SK-N-SH treated with all-trans-retinoic acid at 6 μM for 48 hours (cell line): ENCODE measurements at regions not wholly inside any gene's neighbourhood (a gene's known extent, or its start where the extent isn't known, plus 50 kb on each side); places are given as distances from the start of the nearest gene placed in this dataset.

Experiments
- ATAC-seq: fragments of 200-7000 bp; cut with Tn5 transposase; 3 replicates; pipeline ENCODE4 v1.9.1; 2020; ENCODE audit warnings: mild to moderate bottlenecking, moderate library complexity
- ARNTL ChIP-seq: fragments of 450-650 bp; formaldehyde crosslinking; IDR thresholded peaks from 2 replicates; pipeline ENCODE4 v1.5.0; 2020; ENCODE audit warnings: low read depth, mild to moderate bottlenecking, moderate library complexity, borderline replicate concordance
- BACH2 ChIP-seq: fragments of 250-450 bp; sonication (Bioruptor Pico); IDR thresholded peaks from 2 replicates; pipeline ENCODE4 v1.9.0; 2021; ENCODE audit warnings: mild to moderate bottlenecking, borderline replicate concordance
- ISL1 ChIP-seq: fragments of 250-450 bp; sonication (Bioruptor Pico); IDR thresholded peaks from 2 replicates; pipeline ENCODE4 v2.1.2; 2022; ENCODE audit warnings: mild to moderate bottlenecking, moderate library complexity
- OSR1 ChIP-seq: fragments of 250-450 bp; sonication (Bioruptor Pico); IDR thresholded peaks from 2 replicates; pipeline ENCODE4 v1.8.0; 2022; ENCODE audit warnings: moderate library complexity, mild to moderate bottlenecking, inconsistent platforms
- RARB ChIP-seq: fragments of 250-450 bp; sonication (Bioruptor Pico); IDR thresholded peaks from 2 replicates; pipeline ENCODE4 v1.8.0; 2021; ENCODE audit warnings: mild to moderate bottlenecking, moderate library complexity
- SNAI2 ChIP-seq: fragments of 250-450 bp; sonication (Bioruptor Pico); IDR thresholded peaks from 2 replicates; pipeline ENCODE4 v1.5.0; 2020; ENCODE audit warnings: mild to moderate bottlenecking, moderate library complexity
- TCF4 ChIP-seq: fragments of 250-450 bp; sonication (Bioruptor Pico); IDR thresholded peaks from 2 replicates; pipeline ENCODE4 v1.8.0; 2021; ENCODE audit warnings: mild to moderate bottlenecking, moderate library complexity, borderline replicate concordance
- TOX ChIP-seq: fragments of 250-450 bp; sonication (Bioruptor Pico); IDR thresholded peaks from 2 replicates; pipeline ENCODE4 v1.8.0; 2021; ENCODE audit warnings: mild to moderate bottlenecking, moderate library complexity, borderline replicate concordance
- ZC3H10 ChIP-seq: fragments of 250-450 bp; sonication (Bioruptor Pico); IDR thresholded peaks from 2 replicates; pipeline ENCODE4 v1.5.1; 2021; ENCODE audit warnings: mild to moderate bottlenecking, moderate library complexity
- ZFP3 ChIP-seq: fragments of 250-450 bp; sonication (Bioruptor Pico); IDR thresholded peaks from 2 replicates; pipeline ENCODE4 v1.5.0; 2020; ENCODE audit warnings: mild to moderate bottlenecking, moderate library complexity
- ZFP30 ChIP-seq: fragments of 450-650 bp; formaldehyde crosslinking; IDR thresholded peaks from 2 replicates; pipeline ENCODE4 v1.5.0; 2022; ENCODE audit warnings: mild to moderate bottlenecking, moderate library complexity
- ZNF565 ChIP-seq: fragments of 450-650 bp; formaldehyde crosslinking; conservative IDR thresholded peaks from 2 replicates; pipeline ENCODE4 v1.5.0; 2020; ENCODE audit warnings: low read depth, mild to moderate bottlenecking, moderate library complexity
- ZNF8 ChIP-seq: fragments of 450-650 bp; formaldehyde crosslinking; IDR thresholded peaks from 2 replicates; pipeline ENCODE4 v1.5.0; 2020; ENCODE audit warnings: mild to moderate bottlenecking, moderate library complexity
- TF ChIP-seq, protein P1 (sequence below): fragments of 250-450 bp; sonication (Bioruptor Pico); IDR thresholded peaks from 2 replicates; pipeline ENCODE4 v1.5.0; 2020; ENCODE audit warnings: mild to moderate bottlenecking, moderate library complexity
- TF ChIP-seq, protein P2 (sequence below): fragments of 250-450 bp; sonication (Bioruptor Pico); IDR thresholded peaks from 2 replicates; pipeline ENCODE4 v1.8.0; 2020; ENCODE audit warnings: mild to moderate bottlenecking, moderate library complexity, borderline replicate concordance
- TF ChIP-seq, protein P3 (sequence below): fragments of 250-450 bp; sonication (Bioruptor Pico); IDR thresholded peaks from 2 replicates; pipeline ENCODE4 v1.5.1; 2021; ENCODE audit warnings: mild to moderate bottlenecking, moderate library complexity
- TF ChIP-seq, protein P4 (sequence below): fragments of 250-450 bp; sonication (Bioruptor Pico); IDR thresholded peaks from 2 replicates; pipeline ENCODE4 v1.5.1; 2020; ENCODE audit warnings: low read depth, mild to moderate bottlenecking, moderate library complexity

DNA sequence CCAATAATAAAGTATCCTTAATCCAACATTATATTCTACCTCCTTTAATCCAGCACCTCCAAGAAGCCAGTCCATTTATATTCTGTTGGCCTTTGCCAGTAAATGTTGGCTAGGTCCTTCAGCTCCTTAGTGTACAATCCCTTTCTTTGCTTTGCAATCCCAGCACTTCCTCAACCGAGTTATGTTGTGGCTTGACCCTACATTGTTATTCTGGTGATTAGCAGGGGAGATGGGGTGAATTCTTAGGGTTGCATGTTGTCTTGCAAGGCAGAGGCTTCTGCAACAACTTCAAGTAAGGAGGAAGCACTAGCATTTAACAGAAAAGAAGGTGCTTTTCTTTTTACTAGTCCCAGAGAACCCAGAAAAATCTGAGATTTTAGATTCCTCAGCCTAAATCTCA lies 127.2 kb downstream of the CD47 start (continued):
- TF ChIP-seq, protein P1, sequence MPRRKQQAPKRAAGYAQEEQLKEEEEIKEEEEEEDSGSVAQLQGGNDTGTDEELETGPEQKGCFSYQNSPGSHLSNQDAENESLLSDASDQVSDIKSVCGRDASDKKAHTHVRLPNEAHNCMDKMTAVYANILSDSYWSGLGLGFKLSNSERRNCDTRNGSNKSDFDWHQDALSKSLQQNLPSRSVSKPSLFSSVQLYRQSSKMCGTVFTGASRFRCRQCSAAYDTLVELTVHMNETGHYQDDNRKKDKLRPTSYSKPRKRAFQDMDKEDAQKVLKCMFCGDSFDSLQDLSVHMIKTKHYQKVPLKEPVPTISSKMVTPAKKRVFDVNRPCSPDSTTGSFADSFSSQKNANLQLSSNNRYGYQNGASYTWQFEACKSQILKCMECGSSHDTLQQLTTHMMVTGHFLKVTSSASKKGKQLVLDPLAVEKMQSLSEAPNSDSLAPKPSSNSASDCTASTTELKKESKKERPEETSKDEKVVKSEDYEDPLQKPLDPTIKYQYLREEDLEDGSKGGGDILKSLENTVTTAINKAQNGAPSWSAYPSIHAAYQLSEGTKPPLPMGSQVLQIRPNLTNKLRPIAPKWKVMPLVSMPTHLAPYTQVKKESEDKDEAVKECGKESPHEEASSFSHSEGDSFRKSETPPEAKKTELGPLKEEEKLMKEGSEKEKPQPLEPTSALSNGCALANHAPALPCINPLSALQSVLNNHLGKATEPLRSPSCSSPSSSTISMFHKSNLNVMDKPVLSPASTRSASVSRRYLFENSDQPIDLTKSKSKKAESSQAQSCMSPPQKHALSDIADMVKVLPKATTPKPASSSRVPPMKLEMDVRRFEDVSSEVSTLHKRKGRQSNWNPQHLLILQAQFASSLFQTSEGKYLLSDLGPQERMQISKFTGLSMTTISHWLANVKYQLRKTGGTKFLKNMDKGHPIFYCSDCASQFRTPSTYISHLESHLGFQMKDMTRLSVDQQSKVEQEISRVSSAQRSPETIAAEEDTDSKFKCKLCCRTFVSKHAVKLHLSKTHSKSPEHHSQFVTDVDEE: no peak

DNA sequence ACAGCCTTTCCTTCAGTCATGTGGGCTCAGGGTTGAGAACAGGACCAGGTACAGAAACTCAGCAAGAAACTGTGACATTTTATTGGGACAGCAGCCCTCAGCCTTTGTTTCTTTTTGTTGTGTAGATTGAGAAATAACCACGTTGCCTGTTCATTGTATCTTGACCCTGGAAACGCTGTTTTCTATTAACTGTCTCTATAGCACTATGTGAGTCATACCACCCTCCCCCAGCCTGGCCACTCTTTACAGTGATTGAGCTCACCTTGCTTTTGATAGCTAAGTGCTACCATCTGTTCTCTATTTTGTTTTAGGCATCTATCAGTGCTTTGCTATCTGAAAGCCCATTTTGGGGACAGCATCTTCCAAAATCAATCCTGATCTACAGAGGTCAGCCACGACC lies 127.9 kb downstream of the CD47 start:
- TF ChIP-seq TOX (no peak), ISL1 (CRISPR knock-in tag) (peak; percentile 37; the same call in 1 of the 2 replicates)
- ATAC-seq: peak; percentile 96

DNA sequence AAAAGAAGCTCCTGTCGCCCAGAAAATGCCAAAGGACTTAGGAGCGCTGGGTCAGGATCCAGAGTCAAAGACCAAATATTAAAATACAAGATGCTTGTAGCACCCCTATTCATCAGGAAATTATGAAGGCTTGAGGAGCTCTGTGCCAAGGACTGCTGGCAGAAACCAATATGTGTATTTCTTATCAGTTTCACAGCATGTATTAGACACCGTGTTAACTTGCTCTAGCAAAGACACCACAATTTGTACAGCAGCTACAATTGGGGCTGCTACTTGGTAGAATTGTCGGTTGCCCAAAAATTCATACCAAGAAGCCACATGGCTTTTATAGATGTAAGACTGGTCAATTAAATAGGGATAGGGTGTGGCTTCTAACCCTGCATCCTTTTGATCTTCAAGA lies 128.8 kb downstream of the CD47 start:
- ATAC-seq: no peak
- no peak for TF ChIP-seq ZFP3
- no peak for TF ChIP-seq ZNF565 (CRISPR knock-in tag)
- TF ChIP-seq ZC3H10: no peak
- no peak for TF ChIP-seq ARNTL
- TF ChIP-seq SNAI2: no peak
- TF ChIP-seq, protein P1: no peak
- TF ChIP-seq TCF4: no peak
- TF ChIP-seq, protein P2, sequence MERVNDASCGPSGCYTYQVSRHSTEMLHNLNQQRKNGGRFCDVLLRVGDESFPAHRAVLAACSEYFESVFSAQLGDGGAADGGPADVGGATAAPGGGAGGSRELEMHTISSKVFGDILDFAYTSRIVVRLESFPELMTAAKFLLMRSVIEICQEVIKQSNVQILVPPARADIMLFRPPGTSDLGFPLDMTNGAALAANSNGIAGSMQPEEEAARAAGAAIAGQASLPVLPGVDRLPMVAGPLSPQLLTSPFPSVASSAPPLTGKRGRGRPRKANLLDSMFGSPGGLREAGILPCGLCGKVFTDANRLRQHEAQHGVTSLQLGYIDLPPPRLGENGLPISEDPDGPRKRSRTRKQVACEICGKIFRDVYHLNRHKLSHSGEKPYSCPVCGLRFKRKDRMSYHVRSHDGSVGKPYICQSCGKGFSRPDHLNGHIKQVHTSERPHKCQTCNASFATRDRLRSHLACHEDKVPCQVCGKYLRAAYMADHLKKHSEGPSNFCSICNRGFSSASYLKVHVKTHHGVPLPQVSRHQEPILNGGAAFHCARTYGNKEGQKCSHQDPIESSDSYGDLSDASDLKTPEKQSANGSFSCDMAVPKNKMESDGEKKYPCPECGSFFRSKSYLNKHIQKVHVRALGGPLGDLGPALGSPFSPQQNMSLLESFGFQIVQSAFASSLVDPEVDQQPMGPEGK (CRISPR knock-in tag): no peak
- TF ChIP-seq, protein P3, sequence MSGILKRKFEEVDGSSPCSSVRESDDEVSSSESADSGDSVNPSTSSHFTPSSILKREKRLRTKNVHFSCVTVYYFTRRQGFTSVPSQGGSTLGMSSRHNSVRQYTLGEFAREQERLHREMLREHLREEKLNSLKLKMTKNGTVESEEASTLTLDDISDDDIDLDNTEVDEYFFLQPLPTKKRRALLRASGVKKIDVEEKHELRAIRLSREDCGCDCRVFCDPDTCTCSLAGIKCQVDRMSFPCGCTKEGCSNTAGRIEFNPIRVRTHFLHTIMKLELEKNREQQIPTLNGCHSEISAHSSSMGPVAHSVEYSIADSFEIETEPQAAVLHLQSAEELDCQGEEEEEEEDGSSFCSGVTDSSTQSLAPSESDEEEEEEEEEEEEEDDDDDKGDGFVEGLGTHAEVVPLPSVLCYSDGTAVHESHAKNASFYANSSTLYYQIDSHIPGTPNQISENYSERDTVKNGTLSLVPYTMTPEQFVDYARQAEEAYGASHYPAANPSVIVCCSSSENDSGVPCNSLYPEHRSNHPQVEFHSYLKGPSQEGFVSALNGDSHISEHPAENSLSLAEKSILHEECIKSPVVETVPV (CRISPR knock-in tag): no peak
- no peak for TF ChIP-seq ZNF8 (CRISPR knock-in tag)
- no peak for TF ChIP-seq ISL1 (CRISPR knock-in tag)
- TF ChIP-seq BACH2 (CRISPR knock-in tag): no peak
- no peak for TF ChIP-seq RARB (CRISPR knock-in tag)

DNA sequence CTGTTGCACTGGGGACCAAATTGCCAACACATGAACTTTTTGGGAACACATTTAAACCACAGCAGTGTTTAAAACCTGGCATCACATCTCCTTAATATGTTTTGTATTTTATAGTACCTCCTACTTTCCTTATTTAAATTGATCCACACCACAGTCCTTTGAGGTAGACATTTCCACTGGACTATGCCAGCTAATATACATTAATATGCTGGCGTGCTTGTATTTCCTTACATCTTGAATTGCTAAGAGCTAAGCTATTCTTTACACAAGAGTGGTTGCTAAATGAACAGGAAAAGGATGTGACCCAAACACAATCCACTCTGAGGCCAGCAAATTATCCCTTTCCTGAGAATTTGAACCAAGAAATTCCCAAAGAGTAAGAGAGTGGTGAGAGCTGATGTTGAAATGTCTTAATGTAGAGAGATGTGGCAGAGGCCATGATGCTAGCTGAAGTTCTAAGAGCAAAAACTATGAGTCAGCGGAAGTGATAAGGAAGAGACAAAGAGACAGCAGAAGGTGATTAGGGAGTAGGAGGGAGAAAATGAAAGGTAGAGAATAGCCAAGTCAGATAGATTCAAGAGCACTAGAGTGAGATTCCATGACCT lies 131.2 kb downstream of the CD47 start:
- no peak for ATAC-seq
- TF ChIP-seq RARB (CRISPR knock-in tag) (no peak), ZFP30 (no peak)

DNA sequence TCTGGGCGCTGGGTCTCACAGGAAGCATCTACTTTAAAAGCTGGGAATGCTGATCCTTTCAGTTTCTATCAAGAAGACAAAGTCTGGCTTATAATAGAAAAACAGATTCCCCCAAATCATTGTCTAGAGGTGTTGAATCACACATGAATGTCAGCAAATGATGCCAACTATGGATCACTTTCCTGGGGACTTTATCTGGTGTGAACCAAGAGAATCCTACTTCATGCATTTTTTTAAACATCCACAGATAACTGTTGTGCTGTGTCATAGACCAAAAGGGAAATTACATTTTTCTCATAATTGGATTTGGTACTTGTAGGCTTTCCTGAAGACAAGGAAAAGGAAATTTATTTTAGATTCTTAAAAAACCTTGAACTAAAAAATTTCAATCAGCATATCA lies 132.7 kb downstream of the CD47 start:
- ATAC-seq: peak; percentile 30
- TF ChIP-seq, protein P2 (CRISPR knock-in tag): no peak
- no peak for TF ChIP-seq ARNTL
- TF ChIP-seq ISL1 (CRISPR knock-in tag): no peak
- TF ChIP-seq, protein P1: no peak
- no peak for TF ChIP-seq ZC3H10
- no peak for TF ChIP-seq RARB (CRISPR knock-in tag)
- no peak for TF ChIP-seq SNAI2
- no peak for TF ChIP-seq ZNF8 (CRISPR knock-in tag)
- no peak for TF ChIP-seq TCF4
- TF ChIP-seq ZFP30: no peak
- TF ChIP-seq, protein P4, sequence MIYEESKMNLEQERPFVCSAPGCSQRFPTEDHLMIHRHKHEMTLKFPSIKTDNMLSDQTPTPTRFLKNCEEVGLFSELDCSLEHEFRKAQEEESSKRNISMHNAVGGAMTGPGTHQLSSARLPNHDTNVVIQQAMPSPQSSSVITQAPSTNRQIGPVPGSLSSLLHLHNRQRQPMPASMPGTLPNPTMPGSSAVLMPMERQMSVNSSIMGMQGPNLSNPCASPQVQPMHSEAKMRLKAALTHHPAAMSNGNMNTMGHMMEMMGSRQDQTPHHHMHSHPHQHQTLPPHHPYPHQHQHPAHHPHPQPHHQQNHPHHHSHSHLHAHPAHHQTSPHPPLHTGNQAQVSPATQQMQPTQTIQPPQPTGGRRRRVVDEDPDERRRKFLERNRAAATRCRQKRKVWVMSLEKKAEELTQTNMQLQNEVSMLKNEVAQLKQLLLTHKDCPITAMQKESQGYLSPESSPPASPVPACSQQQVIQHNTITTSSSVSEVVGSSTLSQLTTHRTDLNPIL (CRISPR knock-in tag): no peak
- TF ChIP-seq OSR1 (CRISPR knock-in tag): no peak
- TF ChIP-seq ZNF565 (CRISPR knock-in tag): no peak
